Uterus (tissue), 2 donors: ENCODE measurements at regions not wholly inside any gene's neighbourhood (a gene's known extent, or its start where the extent isn't known, plus 50 kb on each side); places are given as distances from the start of the nearest gene placed in this dataset.

Experiments
- CTCF ChIP-seq, 4 experiments: fragments of 200-600 bp in 2 of 4; fragments of 450-650 bp in 2 of 4; sonication (generic) in 2 of 4; IDR thresholded peaks; one replicate each; pipeline ENCODE4 v1.5.1; 2016 to 2019; ENCODE audit warnings: antibody characterized with exemption in 4 of 4, mild to moderate bottlenecking in 2 of 4, moderate library complexity in 1 of 4
- POLR2A ChIP-seq, 2 donors: fragments of 450-650 bp; IDR thresholded peaks; one replicate each; pipeline ENCODE4 v1.6.1; 2016; ENCODE audit warnings: antibody characterized with exemption in 2 of 2, mild to moderate bottlenecking in 1 of 2, moderate library complexity in 1 of 2

GRCh38 chr6:30818391-30818841, 65.9 kb upstream of the DDR1 start:
- no peak for TF ChIP-seq POLR2A (IDR thresholded peaks at IDR 0.05)
- TF ChIP-seq CTCF (IDR thresholded peaks at IDR 0.05) = no peak
